ENCODE measurements at regions not wholly inside any gene's neighbourhood (a gene's known extent, or its start where the extent isn't known, plus 50 kb on each side); places are given as distances from the start of the nearest gene placed in this dataset.

GRCh38 chr3:15899388-15899787 lies 101.6 kb upstream of the ANKRD28 start:
- no peak for TF ChIP-seq EZH2phosphoT487 (IDR thresholded peaks at IDR 0.05; ENCODE audit: insufficient read depth, low read depth)
- no peak for TF ChIP-seq EZH2 (IDR thresholded peaks at IDR 0.05; ENCODE audit: insufficient read depth, poor library complexity, severe bottlenecking)

Data from GM23248 (cell line).